GM12891 (cell line): ENCODE measurements at regions not wholly inside any gene's neighbourhood (a gene's known extent, or its start where the extent isn't known, plus 50 kb on each side); places are given as distances from the start of the nearest gene placed in this dataset.

Experiments used
- DNase-seq: peaks from one replicate; pipeline ENCODE4 v3.0.0; 2011; ENCODE audit warnings: low spot score; ENCODE audit not compliant: insufficient read length
- FAIRE-seq: peaks from 2 replicates; lab custom pipeline; 2011; peaks lifted over from hg19 to GRCh38; lab: Jason Lieb, UNC
- PAX5 ChIP-seq: IDR thresholded peaks from 2 replicates; pipeline ENCODE4 v1.6.1; 2011; ENCODE audit warnings: low read length, moderate library complexity, mild to moderate bottlenecking; ENCODE audit not compliant: insufficient read depth, severe bottlenecking
- POLR2A ChIP-seq: IDR thresholded peaks from 2 replicates; pipeline ENCODE4 v1.6.1; 2011; ENCODE audit warnings: low read depth, low read length, control low read depth
- POLR2AphosphoS5 ChIP-seq: IDR thresholded peaks from 2 replicates; pipeline ENCODE4 v1.6.1; 2011; ENCODE audit warnings: low read depth, low read length, control low read depth
- POU2F2 ChIP-seq: IDR thresholded peaks from 2 replicates; pipeline ENCODE4 v1.6.1; 2011; ENCODE audit warnings: low read depth, mild to moderate bottlenecking, control low read depth, low read length, moderate library complexity
- SPI1 ChIP-seq: IDR thresholded peaks from 2 replicates; pipeline ENCODE4 v1.6.1; 2011; ENCODE audit warnings: low read depth, low read length, control low read depth
- TAF1 ChIP-seq: IDR thresholded peaks from 2 replicates; pipeline ENCODE4 v1.6.1; 2011; ENCODE audit warnings: low read depth, low read length, control low read depth

DNA sequence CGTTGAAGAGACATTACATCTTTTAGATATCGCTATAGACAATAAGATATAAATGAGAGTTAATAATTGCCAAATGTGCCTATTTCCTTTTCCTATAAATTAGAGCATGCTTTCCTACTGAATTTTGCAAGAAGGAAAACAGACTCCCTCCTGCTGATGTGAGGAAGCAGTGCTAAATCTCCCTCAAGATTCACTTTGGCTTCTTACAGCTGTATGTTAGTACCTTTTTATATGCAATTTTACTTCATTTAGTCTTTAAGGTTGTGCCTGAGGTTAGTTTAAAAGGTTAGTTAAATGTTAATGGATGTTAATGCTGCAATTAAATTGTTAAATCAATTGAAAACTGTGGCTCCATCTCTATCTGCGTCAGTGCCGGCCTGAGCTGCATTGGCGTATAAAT is 728.8 kb downstream of the NR2F2 start:
- no peak for DNase-seq
- no peak for TF ChIP-seq POU2F2
- TF ChIP-seq POLR2A: no peak
- TF ChIP-seq SPI1: no peak
- no peak for TF ChIP-seq PAX5
- no peak for TF ChIP-seq POLR2AphosphoS5
- TF ChIP-seq TAF1: no peak
- no peak for FAIRE-seq

- no peak for DNase-seq
- TF ChIP-seq POLR2AphosphoS5: no peak
- TF ChIP-seq SPI1: no peak
- no peak for TF ChIP-seq POU2F2
- TF ChIP-seq POLR2A: no peak
- no peak for FAIRE-seq
These were observed 730.9 kb downstream of the NR2F2 start for GRCh38 chr15:97061392-97061791.

DNA sequence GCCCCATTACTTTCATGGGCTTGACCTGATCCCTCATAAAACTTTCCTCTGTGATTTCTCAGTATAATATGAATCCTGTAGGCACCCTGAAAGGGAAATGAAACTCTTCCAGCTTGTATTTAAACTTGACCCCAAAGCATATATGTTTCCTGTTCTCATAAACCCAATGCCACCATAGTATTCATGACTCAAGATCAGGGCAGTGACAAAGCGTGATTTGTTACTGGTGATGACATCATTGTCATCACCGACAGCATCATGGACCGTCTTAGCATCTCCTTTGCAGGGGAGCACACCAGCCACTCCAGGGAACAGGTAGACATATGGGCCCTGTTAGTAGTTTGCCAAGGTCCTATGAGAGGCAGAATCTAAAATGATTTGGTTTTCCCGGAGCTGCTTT is 741.2 kb downstream of the NR2F2 start:
- TF ChIP-seq SPI1 (no peak), PAX5 (no peak), TAF1 (no peak), POLR2AphosphoS5 (no peak), POU2F2 (no peak), POLR2A (no peak)
- DNase-seq (no peak), FAIRE-seq (no peak)

DNA sequence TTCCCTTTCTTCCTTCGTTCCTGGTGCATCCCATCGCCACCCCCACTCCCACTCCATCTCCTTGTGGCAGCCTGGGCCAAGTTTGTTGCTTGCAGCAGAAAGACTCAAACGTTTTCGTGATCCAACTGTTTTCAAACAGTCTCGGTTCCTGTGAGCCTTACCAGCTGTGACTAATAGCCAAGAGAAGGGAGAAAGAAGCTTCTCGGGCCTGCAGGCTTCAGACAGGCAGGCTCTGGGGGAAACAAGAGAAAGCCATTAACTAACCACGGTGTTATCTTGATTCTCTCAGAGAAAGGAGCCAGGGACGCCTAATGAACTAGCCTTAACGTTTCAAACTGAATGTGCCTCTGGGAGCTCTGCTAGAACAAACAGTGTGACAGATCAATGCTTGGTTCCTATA is 742.0 kb downstream of the NR2F2 start:
- DNase-seq: no peak
- no peak for FAIRE-seq
- TF ChIP-seq SPI1: no peak
- TF ChIP-seq TAF1: no peak
- TF ChIP-seq POU2F2: no peak
- TF ChIP-seq POLR2AphosphoS5: no peak
- no peak for TF ChIP-seq PAX5
- TF ChIP-seq POLR2A: no peak

- FAIRE-seq: no peak
These were observed 745.5 kb downstream of the NR2F2 start for GRCh38 chr15:97076011-97076410.

DNA sequence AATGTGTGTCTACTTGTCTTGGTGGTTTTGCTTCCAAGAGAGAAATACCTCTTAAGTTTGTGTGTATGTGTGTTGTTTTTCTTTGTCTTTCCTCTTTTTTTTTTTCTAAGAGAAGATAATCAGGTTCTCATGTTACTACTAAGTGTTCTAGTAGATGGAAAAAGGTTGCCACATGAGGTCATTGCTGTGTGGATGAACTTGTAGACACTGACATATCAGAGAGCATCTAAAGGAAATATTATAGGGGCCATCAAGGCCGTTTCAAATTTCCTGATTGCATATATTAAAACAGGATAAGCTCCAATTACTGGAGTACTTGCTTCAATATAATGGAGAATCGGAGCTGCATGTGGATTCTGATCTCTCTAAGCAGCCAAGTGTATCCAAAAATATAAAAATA is 747.5 kb downstream of the NR2F2 start:
- no peak for TF ChIP-seq POLR2AphosphoS5
- FAIRE-seq: no peak
- no peak for DNase-seq

More at GRCh38 chr15:97076011-97076410, 745.5 kb downstream of the NR2F2 start:
- TF ChIP-seq SPI1 (no peak), PAX5 (no peak), POLR2A (no peak), POU2F2 (no peak), POLR2AphosphoS5 (no peak), TAF1 (no peak)
- no peak for DNase-seq

- no peak for DNase-seq
- TF ChIP-seq TAF1: no peak
- TF ChIP-seq PAX5: no peak
- no peak for FAIRE-seq
These were observed 748.1 kb downstream of the NR2F2 start for GRCh38 chr15:97078591-97078990.

DNA sequence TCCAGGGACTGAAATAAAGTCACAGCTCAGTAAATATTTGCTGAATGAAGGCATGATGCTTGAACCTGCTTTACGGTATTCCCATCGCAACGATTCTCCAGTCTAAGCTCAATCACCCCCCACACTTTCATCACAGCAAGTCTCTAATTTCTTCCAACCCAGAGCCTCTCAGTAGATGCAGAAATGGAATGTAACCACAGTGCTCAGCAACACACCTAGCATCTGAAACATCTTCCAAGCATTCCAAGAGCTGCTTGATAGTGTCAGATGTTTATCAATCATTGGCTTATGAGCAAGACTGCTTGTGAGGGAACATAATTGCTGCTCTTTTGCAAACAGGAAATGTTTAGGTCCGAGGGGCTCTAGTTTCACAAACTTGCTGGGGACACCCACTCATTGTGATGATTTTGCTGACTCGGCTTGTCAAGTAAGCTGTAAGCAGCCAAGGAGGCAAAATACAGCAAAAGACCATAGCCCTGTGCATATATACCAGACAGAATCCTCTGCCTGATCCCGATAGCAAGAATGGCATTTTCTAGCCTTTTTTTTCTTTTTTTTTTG is 751.2 kb downstream of the NR2F2 start:
- no peak for TF ChIP-seq POLR2A
- TF ChIP-seq PAX5: no peak
- TF ChIP-seq POLR2AphosphoS5: no peak
- no peak for TF ChIP-seq SPI1
- TF ChIP-seq POU2F2: no peak
- no peak for TF ChIP-seq TAF1
- no peak for FAIRE-seq
- DNase-seq: no peak

- TF ChIP-seq SPI1 (no peak), TAF1 (no peak), POLR2A (no peak), POLR2AphosphoS5 (no peak)
- DNase-seq (no peak), FAIRE-seq (no peak)
These were observed 752.3 kb downstream of the NR2F2 start for GRCh38 chr15:97082830-97083229.

DNA sequence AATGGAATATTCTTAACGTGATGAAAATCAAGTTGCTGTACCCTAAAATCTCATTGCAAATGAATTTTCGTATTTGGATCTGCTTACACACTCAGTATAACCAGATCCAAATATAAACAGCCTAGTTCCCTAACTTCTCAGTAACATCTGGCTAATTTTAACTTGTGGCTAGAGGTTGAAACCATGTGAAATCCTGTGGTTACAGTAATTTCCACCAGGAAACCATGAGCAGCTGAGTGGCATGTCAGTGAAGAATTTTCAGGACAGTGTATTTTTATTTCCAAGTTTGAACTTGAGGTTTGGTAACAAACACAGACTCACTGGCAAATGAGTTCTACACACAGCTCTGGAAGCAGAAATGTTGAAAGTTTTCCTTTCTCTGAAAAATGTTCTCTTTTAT is 754.1 kb downstream of the NR2F2 start:
- TF ChIP-seq POLR2AphosphoS5 (no peak), POLR2A (no peak), POU2F2 (no peak), PAX5 (no peak), TAF1 (no peak), SPI1 (no peak)
- FAIRE-seq (no peak), DNase-seq (no peak)

- DNase-seq (no peak), FAIRE-seq (no peak)
- TF ChIP-seq PAX5 (no peak), POLR2A (no peak), POLR2AphosphoS5 (no peak), POU2F2 (no peak), SPI1 (no peak), TAF1 (no peak)
These were observed 755.2 kb downstream of the NR2F2 start for GRCh38 chr15:97085731-97086130.
